ENCODE measurements at regions not wholly inside any gene's neighbourhood (a gene's known extent, or its start where the extent isn't known, plus 50 kb on each side); places are given as distances from the start of the nearest gene placed in this dataset.

GRCh38 chr1:184329245-184329953, 57.4 kb upstream of the C1orf21 start:
- no peak for DNase-seq

- no peak for DNase-seq
Observed at GRCh38 chr1:184329962-184330868, 56.6 kb upstream of the C1orf21 start.

GRCh38 chr1:184330875-184331274, 56.0 kb upstream of the C1orf21 start:
- no peak for DNase-seq
